HEK293 (cell line): ENCODE measurements at regions not wholly inside any gene's neighbourhood (a gene's known extent, or its start where the extent isn't known, plus 50 kb on each side); places are given as distances from the start of the nearest gene placed in this dataset.

Experiments used
- ZBTB1 ChIP-seq: fragments of 450-650 bp; formaldehyde crosslinking; IDR thresholded peaks from 2 replicates; pipeline ENCODE4 v1.5.1; 2016; ENCODE audit warnings: missing biosample characterization, missing genetic modification characterization
- ZBTB17 ChIP-seq: fragments of 450-650 bp; formaldehyde crosslinking; IDR thresholded peaks from 2 replicates; pipeline ENCODE4 v1.5.1; 2016; ENCODE audit warnings: missing biosample characterization, missing genetic modification characterization
- ZNF239 ChIP-seq: fragments of 450-650 bp; formaldehyde crosslinking; IDR thresholded peaks from 2 replicates; pipeline ENCODE4 v1.5.1; 2016; ENCODE audit warnings: missing biosample characterization, missing genetic modification characterization
- ZNF623 ChIP-seq: fragments of 450-650 bp; formaldehyde crosslinking; IDR thresholded peaks from 2 replicates; pipeline ENCODE4 v1.5.1; 2016; ENCODE audit warnings: missing biosample characterization, missing genetic modification characterization
- TF ChIP-seq, protein P1 (sequence below): fragments of 450-650 bp; formaldehyde crosslinking; IDR thresholded peaks from 2 replicates; pipeline ENCODE4 v1.5.1; 2016; ENCODE audit warnings: missing biosample characterization, missing genetic modification characterization
- TF ChIP-seq, protein P2 (sequence below): fragments of 450-650 bp; formaldehyde crosslinking; IDR thresholded peaks from 2 replicates; pipeline ENCODE4 v1.5.1; 2016; ENCODE audit warnings: missing biosample characterization, missing genetic modification characterization

DNA sequence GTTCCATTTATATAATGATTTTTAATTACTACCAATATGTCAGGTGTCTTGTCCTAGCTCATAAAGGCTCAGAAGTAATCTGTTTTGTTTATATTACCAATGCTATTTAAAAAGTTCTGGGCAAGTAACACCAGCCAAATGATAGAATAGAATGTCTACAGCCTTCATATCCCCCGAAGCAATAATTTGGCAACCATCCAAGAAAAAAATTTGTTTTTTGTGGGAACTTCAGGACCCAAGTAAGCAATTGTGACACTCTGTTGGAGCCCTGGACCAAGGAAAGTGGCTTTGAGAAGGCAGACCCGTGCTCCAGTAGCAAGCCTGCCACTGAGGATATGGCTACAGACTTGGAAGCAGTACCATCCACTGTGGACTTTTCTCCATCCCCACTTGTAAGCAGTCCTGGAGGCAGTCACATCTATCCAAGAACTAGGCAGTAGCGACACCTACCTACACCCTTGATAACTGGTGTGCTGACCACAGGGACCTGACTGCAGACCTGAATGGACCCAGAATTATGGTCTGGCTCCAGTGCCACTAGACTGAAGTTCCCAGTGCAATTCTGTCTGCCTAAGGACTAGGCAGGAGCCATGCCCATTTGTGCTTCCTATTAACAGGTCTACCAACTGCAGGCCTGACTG, 870.7 kb upstream of the ADGRL2 start:
- TF ChIP-seq, protein P1, sequence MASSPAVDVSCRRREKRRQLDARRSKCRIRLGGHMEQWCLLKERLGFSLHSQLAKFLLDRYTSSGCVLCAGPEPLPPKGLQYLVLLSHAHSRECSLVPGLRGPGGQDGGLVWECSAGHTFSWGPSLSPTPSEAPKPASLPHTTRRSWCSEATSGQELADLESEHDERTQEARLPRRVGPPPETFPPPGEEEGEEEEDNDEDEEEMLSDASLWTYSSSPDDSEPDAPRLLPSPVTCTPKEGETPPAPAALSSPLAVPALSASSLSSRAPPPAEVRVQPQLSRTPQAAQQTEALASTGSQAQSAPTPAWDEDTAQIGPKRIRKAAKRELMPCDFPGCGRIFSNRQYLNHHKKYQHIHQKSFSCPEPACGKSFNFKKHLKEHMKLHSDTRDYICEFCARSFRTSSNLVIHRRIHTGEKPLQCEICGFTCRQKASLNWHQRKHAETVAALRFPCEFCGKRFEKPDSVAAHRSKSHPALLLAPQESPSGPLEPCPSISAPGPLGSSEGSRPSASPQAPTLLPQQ (tag by site-specific recombination), result no peak
- TF ChIP-seq ZBTB17 (tag by site-specific recombination) (no peak), ZNF623 (tag by site-specific recombination) (no peak), ZNF239 (tag by site-specific recombination) (no peak), ZBTB1 (tag by site-specific recombination) (no peak)
- TF ChIP-seq, protein P2, sequence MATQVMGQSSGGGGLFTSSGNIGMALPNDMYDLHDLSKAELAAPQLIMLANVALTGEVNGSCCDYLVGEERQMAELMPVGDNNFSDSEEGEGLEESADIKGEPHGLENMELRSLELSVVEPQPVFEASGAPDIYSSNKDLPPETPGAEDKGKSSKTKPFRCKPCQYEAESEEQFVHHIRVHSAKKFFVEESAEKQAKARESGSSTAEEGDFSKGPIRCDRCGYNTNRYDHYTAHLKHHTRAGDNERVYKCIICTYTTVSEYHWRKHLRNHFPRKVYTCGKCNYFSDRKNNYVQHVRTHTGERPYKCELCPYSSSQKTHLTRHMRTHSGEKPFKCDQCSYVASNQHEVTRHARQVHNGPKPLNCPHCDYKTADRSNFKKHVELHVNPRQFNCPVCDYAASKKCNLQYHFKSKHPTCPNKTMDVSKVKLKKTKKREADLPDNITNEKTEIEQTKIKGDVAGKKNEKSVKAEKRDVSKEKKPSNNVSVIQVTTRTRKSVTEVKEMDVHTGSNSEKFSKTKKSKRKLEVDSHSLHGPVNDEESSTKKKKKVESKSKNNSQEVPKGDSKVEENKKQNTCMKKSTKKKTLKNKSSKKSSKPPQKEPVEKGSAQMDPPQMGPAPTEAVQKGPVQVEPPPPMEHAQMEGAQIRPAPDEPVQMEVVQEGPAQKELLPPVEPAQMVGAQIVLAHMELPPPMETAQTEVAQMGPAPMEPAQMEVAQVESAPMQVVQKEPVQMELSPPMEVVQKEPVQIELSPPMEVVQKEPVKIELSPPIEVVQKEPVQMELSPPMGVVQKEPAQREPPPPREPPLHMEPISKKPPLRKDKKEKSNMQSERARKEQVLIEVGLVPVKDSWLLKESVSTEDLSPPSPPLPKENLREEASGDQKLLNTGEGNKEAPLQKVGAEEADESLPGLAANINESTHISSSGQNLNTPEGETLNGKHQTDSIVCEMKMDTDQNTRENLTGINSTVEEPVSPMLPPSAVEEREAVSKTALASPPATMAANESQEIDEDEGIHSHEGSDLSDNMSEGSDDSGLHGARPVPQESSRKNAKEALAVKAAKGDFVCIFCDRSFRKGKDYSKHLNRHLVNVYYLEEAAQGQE (tag by site-specific recombination), result no peak
